CD8-positive, alpha-beta memory T cell (primary cell): ENCODE measurements at regions not wholly inside any gene's neighbourhood (a gene's known extent, or its start where the extent isn't known, plus 50 kb on each side); places are given as distances from the start of the nearest gene placed in this dataset.
A peak's percentile ranks its signal among the peaks of the same experiment; 100 is the strongest.

Experiments
- CTCF ChIA-PET: fragments of 350-600 bp; sonication (Branson Sonifier 250); formaldehyde crosslinking; loops from one replicate; lab custom pipeline; 2021; ENCODE audit warnings: antibody characterized with exemption; lab: Charles Lee
- POLR2A ChIA-PET: fragments of 350-600 bp; sonication (Branson Sonifier 250); formaldehyde crosslinking; loops from one replicate; lab custom pipeline; 2021; ENCODE audit warnings: antibody characterized with exemption; lab: Charles Lee
- DNase-seq, 5 donors: peaks; one replicate each; pipeline versions ENCODE4 v3.0.0 to v3.0.0-alpha.2; 2020 to 2022; ENCODE audit warnings: mixed read lengths in 1 of 5
- H3K27ac ChIP-seq: one replicate; pipeline ENCODE4 v1.7.0; 2013; ENCODE audit warnings: low read depth, mild to moderate bottlenecking, low read length, moderate library complexity
- H3K27me3 ChIP-seq: 2 replicates; pipeline ENCODE4 v1.7.0; 2013; ENCODE audit warnings: low read length, mild to moderate bottlenecking; ENCODE audit not compliant: insufficient read depth, poor library complexity, severe bottlenecking
- H3K36me3 ChIP-seq: 2 replicates; pipeline ENCODE4 v1.7.0; 2013; ENCODE audit warnings: mild to moderate bottlenecking, low read length, moderate library complexity; ENCODE audit not compliant: insufficient read depth
- H3K4me1 ChIP-seq: 2 replicates; pipeline ENCODE4 v1.7.0; 2013; ENCODE audit warnings: mild to moderate bottlenecking, low read length, moderate library complexity; ENCODE audit not compliant: insufficient read depth
- H3K4me3 ChIP-seq: 2 replicates; pipeline ENCODE4 v1.7.0; 2013; ENCODE audit warnings: mild to moderate bottlenecking, low read length
- H3K9me3 ChIP-seq: 2 replicates; pipeline ENCODE4 v1.7.0; 2013; ENCODE audit warnings: mild to moderate bottlenecking, low read length
- H3K27ac Mint-ChIP-seq, 8 donors: one replicate each; pipeline ENCODE4 v1.8.0; 2020 to 2021; ENCODE audit warnings: mixed read lengths in 8 of 8, mild to moderate bottlenecking in 6 of 8, inconsistent platforms in 3 of 8, moderate library complexity in 3 of 8
- H3K27me3 Mint-ChIP-seq, 2 donors: one replicate each; pipeline ENCODE4 v1.8.0; 2020 to 2021; ENCODE audit warnings: mixed read lengths in 2 of 2, mild to moderate bottlenecking in 1 of 2, moderate library complexity in 1 of 2
- H3K36me3 Mint-ChIP-seq, 3 donors: one replicate each; pipeline ENCODE4 v1.8.0; 2020 to 2021; ENCODE audit warnings: mixed read lengths in 3 of 3, inconsistent platforms in 1 of 3, mild to moderate bottlenecking in 1 of 3
- H3K4me1 Mint-ChIP-seq, 3 donors: one replicate each; pipeline ENCODE4 v1.8.0; 2020 to 2021; ENCODE audit warnings: mixed read lengths in 3 of 3, inconsistent platforms in 1 of 3, mild to moderate bottlenecking in 1 of 3
- H3K4me3 Mint-ChIP-seq, 7 donors: one replicate each; pipeline ENCODE4 v1.8.0; 2020 to 2021; ENCODE audit warnings: mixed read lengths in 7 of 7, mild to moderate bottlenecking in 6 of 7, moderate library complexity in 4 of 7, inconsistent platforms in 2 of 7
- H3K9me3 Mint-ChIP-seq, 5 donors: one replicate each; pipeline ENCODE4 v1.8.0; 2020 to 2022; ENCODE audit warnings: mixed read lengths in 5 of 5, mild to moderate bottlenecking in 3 of 5, moderate library complexity in 2 of 5, inconsistent platforms in 1 of 5

DNA sequence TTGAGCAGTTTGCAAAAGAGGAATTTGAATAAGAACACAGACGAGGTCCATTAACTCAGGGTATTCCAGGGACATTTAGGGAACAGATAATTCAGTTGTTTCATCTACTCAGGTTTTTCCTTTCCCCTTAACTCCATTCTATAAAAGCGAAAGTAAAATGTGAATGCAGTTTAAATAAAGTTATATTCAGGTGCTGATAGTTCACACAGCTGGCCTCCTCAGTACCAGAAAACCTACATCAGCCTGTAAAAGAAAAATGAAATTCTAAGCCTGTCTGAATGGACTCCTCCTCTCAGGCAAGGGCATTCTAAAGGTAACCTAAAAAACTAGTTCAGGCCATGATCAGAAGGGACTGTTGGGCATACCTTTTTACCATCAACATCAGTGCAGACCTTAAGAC, 873.8 kb downstream of the SUCLG1 start:
- no peaks in the 10 kb centered on the region for H3K4me1 Mint-ChIP-seq
- no peaks in the 10 kb centered on the region for H3K36me3 Mint-ChIP-seq
- Histone ChIP-seq H3K9me3 (no peaks in the 10 kb centered on the region), H3K27me3 (no peaks in the 10 kb centered on the region), H3K27ac (no peak overlapping the region), H3K36me3 (no peaks in the 10 kb centered on the region), H3K4me3 (no peak overlapping the region), H3K4me1 (no peaks in the 10 kb centered on the region)
- peaks cover 0 to 18% (median 3%) of the 10 kb centered on the region in 5 donors for H3K9me3 Mint-ChIP-seq
- H3K4me3 Mint-ChIP-seq: no peak overlapping the region
- H3K27ac Mint-ChIP-seq: no peak overlapping the region
- ChIA-PET CTCF (no interaction called here), POLR2A (no interaction called here)
- DNase-seq: no peak
- no peaks in the 10 kb centered on the region for H3K27me3 Mint-ChIP-seq

DNA sequence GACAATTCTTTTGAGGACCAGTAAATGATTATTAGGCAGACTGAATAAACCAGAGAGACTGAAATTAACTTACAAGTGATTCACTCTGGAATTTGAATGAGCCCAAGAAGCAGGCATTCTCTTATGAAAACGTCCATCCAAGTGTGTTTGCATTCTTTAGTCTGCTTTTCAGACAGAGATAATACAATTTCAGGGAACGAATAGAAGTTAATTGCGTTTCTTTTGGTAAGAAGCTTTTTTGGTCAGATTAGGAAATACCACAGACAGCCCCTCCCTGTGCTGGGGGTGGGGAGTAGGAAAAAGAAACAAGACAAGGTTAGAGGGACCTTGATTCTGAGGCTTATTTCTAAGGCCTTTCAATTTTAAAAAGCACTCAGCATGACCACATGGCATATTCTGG, 874.4 kb downstream of the SUCLG1 start:
- H3K4me3 Mint-ChIP-seq: no peak overlapping the region
- CTCF ChIA-PET: no interaction called here
- no peaks in the 10 kb centered on the region for H3K4me1 Mint-ChIP-seq
- no peaks in the 10 kb centered on the region for H3K36me3 ChIP-seq
- H3K27ac ChIP-seq: no peak overlapping the region
- no peak for DNase-seq
- H3K27ac Mint-ChIP-seq: peak overlapping the region in 1 of 8 donors; percentile 65
- POLR2A ChIA-PET: no interaction called here
- peaks cover 0 to 19% (median 4%) of the 10 kb centered on the region in 5 donors for H3K9me3 Mint-ChIP-seq
- H3K4me1 ChIP-seq: no peaks in the 10 kb centered on the region
- no peaks in the 10 kb centered on the region for H3K36me3 Mint-ChIP-seq
- H3K9me3 ChIP-seq: no peaks in the 10 kb centered on the region
- no peaks in the 10 kb centered on the region for H3K27me3 ChIP-seq
- no peaks in the 10 kb centered on the region for H3K27me3 Mint-ChIP-seq
- H3K4me3 ChIP-seq: no peak overlapping the region

- Mint-ChIP-seq H3K4me3 (no peak overlapping the region), H3K9me3 (peaks cover 0 to 11% (median 2%) of the 10 kb centered on the region in 5 donors)
- CTCF ChIA-PET: no interaction called here
These were observed 876.5 kb downstream of the SUCLG1 start for GRCh38 chr2:83582589-83582988.

GRCh38 chr2:83579507-83579906, 879.6 kb downstream of the SUCLG1 start:
- Mint-ChIP-seq H3K4me1 (no peaks in the 10 kb centered on the region), H3K27me3 (no peaks in the 10 kb centered on the region), H3K36me3 (no peaks in the 10 kb centered on the region), H3K9me3 (peaks cover 0 to 8% (median 6%) of the 10 kb centered on the region in 5 donors), H3K4me3 (no peak overlapping the region), H3K27ac (no peak overlapping the region)
- Histone ChIP-seq H3K27me3 (no peaks in the 10 kb centered on the region), H3K27ac (no peak overlapping the region), H3K36me3 (no peaks in the 10 kb centered on the region), H3K4me3 (no peak overlapping the region), H3K9me3 (no peaks in the 10 kb centered on the region), H3K4me1 (no peaks in the 10 kb centered on the region)
- POLR2A ChIA-PET: no interaction called here
- CTCF ChIA-PET: no interaction called here
- DNase-seq: no peak

More at GRCh38 chr2:83582589-83582988, 876.5 kb downstream of the SUCLG1 start:
- Mint-ChIP-seq H3K36me3 (no peaks in the 10 kb centered on the region), H3K27ac (no peak overlapping the region), H3K27me3 (no peaks in the 10 kb centered on the region), H3K4me1 (no peaks in the 10 kb centered on the region)
- POLR2A ChIA-PET: no interaction called here
- no peaks in the 10 kb centered on the region for H3K9me3 ChIP-seq
- no peak overlapping the region for H3K27ac ChIP-seq
- no peaks in the 10 kb centered on the region for H3K36me3 ChIP-seq
- no peaks in the 10 kb centered on the region for H3K4me1 ChIP-seq
- no peak for DNase-seq
- no peak overlapping the region for H3K4me3 ChIP-seq
- no peaks in the 10 kb centered on the region for H3K27me3 ChIP-seq

GRCh38 chr2:83578405-83578804, 880.7 kb downstream of the SUCLG1 start:
- Histone ChIP-seq H3K9me3 (no peaks in the 10 kb centered on the region), H3K4me1 (no peaks in the 10 kb centered on the region), H3K36me3 (no peaks in the 10 kb centered on the region), H3K4me3 (no peak overlapping the region), H3K27ac (no peak overlapping the region), H3K27me3 (no peaks in the 10 kb centered on the region)
- ChIA-PET POLR2A (no interaction called here), CTCF (no interaction called here)
- no peaks in the 10 kb centered on the region for H3K36me3 Mint-ChIP-seq
- no peak for DNase-seq
- no peaks in the 10 kb centered on the region for H3K4me1 Mint-ChIP-seq
- H3K4me3 Mint-ChIP-seq: peak overlapping the region in 1 of 7 donors; percentile 34
- peaks cover 0 to 8% (median 7%) of the 10 kb centered on the region in 5 donors for H3K9me3 Mint-ChIP-seq
- H3K27ac Mint-ChIP-seq: no peak overlapping the region
- no peaks in the 10 kb centered on the region for H3K27me3 Mint-ChIP-seq

GRCh38 chr2:83574614-83575013, 884.5 kb downstream of the SUCLG1 start:
- no peaks in the 10 kb centered on the region for H3K4me1 Mint-ChIP-seq
- H3K4me1 ChIP-seq: no peaks in the 10 kb centered on the region
- no peak overlapping the region for H3K27ac ChIP-seq
- peaks cover 0 to 9% (median 6%) of the 10 kb centered on the region in 5 donors for H3K9me3 Mint-ChIP-seq
- no peak overlapping the region for H3K27ac Mint-ChIP-seq
- no peak overlapping the region for H3K4me3 Mint-ChIP-seq
- H3K27me3 ChIP-seq: no peaks in the 10 kb centered on the region
- DNase-seq: no peak
- no peak overlapping the region for H3K4me3 ChIP-seq
- no peaks in the 10 kb centered on the region for H3K36me3 Mint-ChIP-seq
- no peaks in the 10 kb centered on the region for H3K27me3 Mint-ChIP-seq
- ChIA-PET POLR2A (no interaction called here), CTCF (no interaction called here)
- no peaks in the 10 kb centered on the region for H3K36me3 ChIP-seq
- H3K9me3 ChIP-seq: no peaks in the 10 kb centered on the region

GRCh38 chr2:83573060-83573459, 886.0 kb downstream of the SUCLG1 start:
- Histone ChIP-seq H3K27ac (no peak overlapping the region), H3K9me3 (no peaks in the 10 kb centered on the region), H3K36me3 (no peaks in the 10 kb centered on the region), H3K27me3 (no peaks in the 10 kb centered on the region), H3K4me1 (no peaks in the 10 kb centered on the region), H3K4me3 (no peak overlapping the region)
- H3K27ac Mint-ChIP-seq: no peak overlapping the region
- no peaks in the 10 kb centered on the region for H3K36me3 Mint-ChIP-seq
- no peak for DNase-seq
- ChIA-PET POLR2A (no interaction called here), CTCF (no interaction called here)
- H3K9me3 Mint-ChIP-seq: peaks cover 0 to 12% (median 5%) of the 10 kb centered on the region in 5 donors
- H3K27me3 Mint-ChIP-seq: no peaks in the 10 kb centered on the region
- no peaks in the 10 kb centered on the region for H3K4me1 Mint-ChIP-seq
- H3K4me3 Mint-ChIP-seq: no peak overlapping the region

GRCh38 chr2:83572400-83572799, 886.7 kb downstream of the SUCLG1 start:
- Histone ChIP-seq H3K36me3 (no peaks in the 10 kb centered on the region), H3K4me3 (no peak overlapping the region), H3K27ac (no peak overlapping the region), H3K4me1 (no peaks in the 10 kb centered on the region), H3K9me3 (no peaks in the 10 kb centered on the region), H3K27me3 (no peaks in the 10 kb centered on the region)
- ChIA-PET POLR2A (no interaction called here), CTCF (no interaction called here)
- H3K4me3 Mint-ChIP-seq: no peak overlapping the region
- no peaks in the 10 kb centered on the region for H3K36me3 Mint-ChIP-seq
- no peak overlapping the region for H3K27ac Mint-ChIP-seq
- no peak for DNase-seq
- peaks cover 0 to 18% (median 5%) of the 10 kb centered on the region in 5 donors for H3K9me3 Mint-ChIP-seq
- H3K27me3 Mint-ChIP-seq: no peaks in the 10 kb centered on the region
- H3K4me1 Mint-ChIP-seq: no peaks in the 10 kb centered on the region

DNA sequence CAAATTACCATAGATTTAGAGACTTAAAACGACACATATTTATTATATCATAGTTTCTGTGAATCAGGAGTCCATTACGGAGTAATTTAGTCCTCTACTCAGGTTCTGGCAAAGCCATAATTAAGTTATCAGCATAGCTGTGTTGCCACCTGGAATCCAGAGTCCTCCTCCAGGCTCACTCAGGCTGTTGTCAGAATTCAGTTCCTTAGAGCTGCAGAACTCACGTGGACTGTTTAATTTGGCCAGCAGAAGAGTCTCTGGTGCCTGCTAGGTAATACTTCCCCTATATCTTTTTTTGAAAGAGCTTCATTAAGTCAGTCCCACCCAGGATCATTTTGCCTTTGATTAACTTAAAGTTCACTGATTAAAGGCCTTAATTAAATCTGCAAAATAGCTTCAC, 891.5 kb downstream of the SUCLG1 start:
- Mint-ChIP-seq H3K4me3 (no peak overlapping the region), H3K9me3 (peaks cover 0 to 24% (median 0%) of the 10 kb centered on the region in 5 donors), H3K4me1 (no peaks in the 10 kb centered on the region), H3K27me3 (no peaks in the 10 kb centered on the region), H3K36me3 (no peaks in the 10 kb centered on the region), H3K27ac (no peak overlapping the region)
- ChIA-PET CTCF (no interaction called here), POLR2A (no interaction called here)
- Histone ChIP-seq H3K27me3 (no peaks in the 10 kb centered on the region), H3K27ac (no peak overlapping the region), H3K9me3 (no peaks in the 10 kb centered on the region), H3K4me1 (no peaks in the 10 kb centered on the region), H3K36me3 (no peaks in the 10 kb centered on the region), H3K4me3 (no peak overlapping the region)
- DNase-seq: no peak
